MV-4-11 (cell line): ENCODE measurements at regions not wholly inside any gene's neighbourhood (a gene's known extent, or its start where the extent isn't known, plus 50 kb on each side); places are given as distances from the start of the nearest gene placed in this dataset.

ENCODE experiments used
- DNase-seq: peaks from one replicate; lab custom pipeline; 2025; lab: John Stamatoyannopoulos, UW

DNA sequence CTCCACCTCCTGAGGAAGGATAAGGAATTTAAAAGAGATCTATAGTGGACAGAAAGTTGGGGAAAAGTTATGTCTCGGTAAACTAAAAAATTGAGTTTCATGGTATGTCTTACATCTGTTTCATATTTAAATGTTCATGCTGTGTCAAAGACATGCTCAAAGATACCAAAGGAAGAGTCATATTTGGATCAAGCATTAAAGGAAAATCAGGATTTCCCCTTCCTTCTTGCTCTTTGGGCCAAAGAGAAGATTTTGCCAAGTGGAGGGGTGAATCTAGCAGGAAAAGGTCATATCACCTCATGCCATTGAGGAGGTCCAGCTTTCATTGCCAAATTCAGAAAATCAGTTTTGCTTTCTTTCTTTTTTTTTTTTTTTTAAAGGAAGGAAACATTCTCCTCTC is 192.4 kb downstream of the OGFRL1 start:
- DNase-seq, result no peak

DNA sequence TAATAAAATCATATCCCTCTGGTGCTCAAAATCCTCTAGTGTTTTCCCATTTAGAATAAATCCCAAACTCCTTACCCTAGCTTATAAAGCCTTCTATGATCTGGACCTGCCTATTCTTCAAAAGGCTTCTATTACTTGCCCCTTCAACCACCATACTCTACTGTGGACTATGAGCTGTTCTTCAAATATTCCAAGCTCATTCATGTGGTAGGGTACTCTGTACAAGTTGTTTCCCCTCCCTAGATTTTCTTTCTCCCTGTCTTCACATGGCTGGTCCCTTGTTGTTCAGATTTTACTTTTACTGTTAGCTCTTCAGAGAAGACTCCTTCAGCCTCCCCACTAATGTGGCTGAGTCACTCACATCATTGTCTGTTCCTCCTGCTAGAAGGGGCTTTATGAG is 193.2 kb downstream of the OGFRL1 start:
- no peak for DNase-seq

DNA sequence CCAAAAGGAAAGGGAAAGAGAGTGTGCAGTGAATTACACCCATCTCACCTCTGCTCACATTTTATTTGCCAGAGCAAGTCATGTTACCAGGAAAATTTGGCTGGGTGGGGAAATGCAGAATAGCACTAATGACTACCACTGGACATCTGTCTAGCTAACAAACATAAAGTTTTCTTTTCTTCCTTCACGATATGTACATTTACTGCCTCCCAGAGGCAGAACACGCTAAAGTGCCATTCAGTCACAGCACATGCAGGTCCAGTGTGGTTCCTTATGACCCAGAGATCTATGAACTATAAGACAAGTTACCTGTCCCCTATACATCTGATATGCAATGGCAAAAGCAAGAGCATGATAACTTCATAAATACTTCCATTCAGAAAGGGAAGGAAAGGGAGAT is 194.1 kb downstream of the OGFRL1 start:
- no peak for DNase-seq

DNA sequence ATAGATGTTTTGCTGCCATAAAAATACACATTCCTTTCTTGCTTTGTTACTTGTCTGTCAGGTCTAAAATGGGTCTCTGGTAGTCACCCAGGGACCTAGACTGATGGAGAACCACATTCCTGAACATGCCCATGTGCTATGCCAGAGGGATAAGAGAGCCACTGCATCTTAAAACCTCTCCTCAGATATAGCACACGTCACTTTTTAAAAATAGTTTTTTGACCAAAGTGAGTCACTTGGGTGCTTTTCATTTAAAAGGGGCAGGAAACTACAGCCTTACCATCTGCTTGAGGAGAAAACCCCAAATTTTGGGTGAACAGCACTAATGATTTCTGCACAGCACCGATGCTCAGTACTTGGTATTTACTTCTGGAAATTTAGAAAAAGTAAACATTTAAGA is 197.8 kb downstream of the OGFRL1 start:
- DNase-seq, result no peak

DNA sequence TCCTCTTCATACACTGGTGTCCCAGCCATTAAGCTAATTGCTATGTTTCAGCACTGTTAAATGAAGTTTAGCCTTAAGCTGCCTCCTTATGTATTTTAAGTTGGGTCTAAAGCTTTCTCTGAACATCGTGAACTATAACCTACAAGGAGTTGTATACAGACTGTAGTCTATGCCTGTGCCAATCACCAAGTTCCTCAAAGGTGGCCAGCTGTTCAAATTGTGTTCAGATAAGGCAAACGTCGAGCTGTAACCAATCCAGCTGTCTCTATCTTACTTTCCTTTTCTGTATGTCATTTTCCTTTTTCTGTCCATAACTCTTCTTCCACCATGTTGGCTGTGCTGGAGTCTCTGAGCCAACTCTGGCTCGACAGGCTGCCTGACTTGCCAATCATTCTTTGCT is 199.6 kb downstream of the OGFRL1 start:
- no peak for DNase-seq

DNA sequence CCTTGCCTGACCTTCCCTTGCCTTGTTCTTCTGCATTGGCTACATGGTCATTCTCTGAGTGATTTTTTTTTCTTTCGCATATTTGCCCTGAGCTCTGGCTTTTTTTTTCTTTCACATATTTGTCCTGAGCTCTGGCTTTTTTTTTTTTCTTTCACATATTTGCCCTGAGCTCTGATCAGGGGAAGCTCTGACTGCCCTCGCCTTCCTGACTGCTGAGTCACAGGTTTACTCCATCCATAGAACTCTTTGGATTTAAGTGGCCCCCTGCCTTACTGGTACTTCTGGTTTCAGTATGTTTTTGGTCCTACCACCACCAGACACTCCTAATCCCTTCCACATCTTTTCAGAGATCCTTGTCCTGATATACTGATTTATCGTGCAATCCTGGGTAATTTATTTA is 201.1 kb downstream of the OGFRL1 start:
- no peak for DNase-seq

DNA sequence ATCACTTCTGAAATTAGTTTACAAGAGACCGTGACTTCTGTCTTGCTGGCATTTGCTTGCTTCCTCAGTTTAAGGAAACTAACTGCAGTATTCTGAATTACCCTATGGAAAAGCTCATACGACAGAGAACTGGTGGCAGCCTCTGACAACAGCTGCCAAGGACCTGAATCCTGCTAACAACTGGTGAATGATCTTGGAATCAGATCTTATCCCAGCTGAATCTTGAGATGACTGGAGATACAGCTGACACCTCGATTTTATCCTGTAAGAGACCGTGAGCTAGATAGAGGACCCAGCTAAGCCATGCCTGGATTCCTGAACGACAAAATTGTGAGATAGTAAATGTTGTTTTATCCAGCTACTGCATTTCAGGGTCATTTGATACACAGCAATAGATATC is 202.3 kb downstream of the OGFRL1 start:
- no peak for DNase-seq

DNA sequence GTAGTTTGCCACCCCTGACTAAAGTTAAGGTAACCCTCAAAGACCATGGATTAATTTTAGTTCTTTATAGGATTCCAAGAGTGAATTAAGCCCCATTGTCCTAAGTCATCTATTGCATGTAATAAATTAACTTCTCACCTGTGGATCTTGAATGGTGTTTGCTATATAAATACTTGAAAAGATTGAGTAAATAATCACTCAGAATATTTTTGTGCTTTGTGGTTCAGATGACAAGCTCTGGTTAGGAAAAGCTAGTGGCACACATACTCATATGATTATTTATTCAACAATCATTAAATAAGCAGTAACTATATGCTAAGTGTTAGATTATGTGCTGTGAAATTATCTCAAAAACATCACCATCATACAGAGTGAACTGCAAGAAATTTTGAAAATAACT is 203.2 kb downstream of the OGFRL1 start:
- DNase-seq, result no peak

DNA sequence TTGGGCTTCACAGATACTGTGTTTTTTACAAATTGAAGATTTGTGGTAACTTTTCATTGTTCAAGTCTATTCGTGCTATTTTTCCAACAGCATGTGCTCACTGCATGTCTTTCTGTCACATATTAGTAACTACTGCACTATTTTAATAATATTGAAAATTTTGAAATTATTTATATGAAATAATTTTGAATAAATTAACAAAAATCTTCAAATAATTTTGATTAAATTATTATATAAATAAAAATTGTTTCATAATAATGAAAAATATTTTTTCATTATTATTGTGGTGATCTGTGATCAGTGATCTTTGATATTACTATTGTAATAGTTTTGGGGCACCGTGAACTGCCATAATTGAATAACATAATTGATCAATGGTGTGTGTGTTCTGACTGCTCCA is 204.1 kb downstream of the OGFRL1 start:
- DNase-seq, result no peak

DNA sequence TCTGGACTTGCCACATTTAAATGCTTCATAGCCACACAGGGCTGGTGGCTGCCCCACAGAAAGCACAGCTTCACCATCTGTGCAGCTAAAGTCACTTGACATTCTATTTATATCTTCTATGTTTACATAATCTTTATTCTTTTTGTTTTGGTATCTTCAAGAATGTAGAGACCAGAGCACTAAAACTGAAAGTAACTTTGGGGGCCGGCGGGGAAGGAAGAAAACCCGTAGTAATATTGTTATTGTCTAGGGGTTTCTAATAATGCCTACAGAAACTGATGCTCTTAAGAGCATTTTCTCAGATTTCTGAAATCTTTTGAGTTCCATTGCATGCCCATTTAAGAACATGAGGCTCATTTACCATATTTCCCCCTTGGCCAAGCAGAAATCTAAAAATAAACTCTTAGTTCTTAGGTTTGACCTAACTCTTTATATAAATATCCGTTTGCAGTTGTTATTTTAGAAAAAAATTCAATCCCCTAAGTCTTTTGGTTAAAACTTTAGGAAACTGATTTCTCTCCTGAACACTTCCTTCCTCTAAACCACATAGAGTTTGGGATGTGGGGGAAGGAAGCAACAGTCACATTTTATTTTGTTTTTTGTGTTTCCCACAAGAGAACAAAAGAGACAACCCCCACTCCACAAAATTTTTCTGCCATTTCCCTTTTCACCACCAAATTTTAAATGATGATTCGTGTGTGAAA is 207.6 kb downstream of the OGFRL1 start:
- DNase-seq, result peak; percentile 15

DNA sequence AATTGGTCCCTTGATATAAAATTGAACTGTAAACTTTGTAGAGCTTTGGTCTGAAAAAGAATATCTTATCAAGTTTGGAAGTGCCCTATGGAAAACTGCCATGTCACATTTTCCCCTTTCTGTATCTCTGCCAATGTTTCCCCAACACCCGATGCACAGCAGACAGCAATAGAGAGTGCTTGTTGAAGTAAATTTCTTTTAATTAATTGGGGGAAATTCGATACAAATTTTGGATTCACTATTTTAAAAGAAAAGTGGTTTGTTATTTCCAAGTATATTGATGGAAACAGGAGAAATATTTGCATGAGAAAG is 208.1 kb downstream of the OGFRL1 start:
- DNase-seq, result no peak

DNA sequence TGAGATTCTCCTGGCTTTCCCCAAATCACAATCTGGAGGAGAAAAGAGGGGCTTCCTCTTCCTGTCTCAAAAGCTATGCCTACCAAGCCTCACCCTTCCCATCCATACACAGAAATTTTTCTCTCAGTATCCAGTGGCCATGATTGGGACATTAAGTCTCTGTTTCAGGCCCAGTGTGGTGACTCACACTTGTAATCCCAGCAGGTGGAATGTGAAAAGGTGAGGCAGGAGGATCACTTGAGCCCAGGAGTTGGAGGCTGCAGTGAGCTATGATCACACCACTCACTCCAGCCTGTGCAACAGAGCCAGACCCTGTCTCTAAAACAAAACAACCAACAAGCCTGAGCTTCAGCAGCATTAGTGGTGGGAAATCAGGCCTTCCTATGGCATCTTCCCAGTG is 210.0 kb downstream of the OGFRL1 start:
- no peak for DNase-seq

DNA sequence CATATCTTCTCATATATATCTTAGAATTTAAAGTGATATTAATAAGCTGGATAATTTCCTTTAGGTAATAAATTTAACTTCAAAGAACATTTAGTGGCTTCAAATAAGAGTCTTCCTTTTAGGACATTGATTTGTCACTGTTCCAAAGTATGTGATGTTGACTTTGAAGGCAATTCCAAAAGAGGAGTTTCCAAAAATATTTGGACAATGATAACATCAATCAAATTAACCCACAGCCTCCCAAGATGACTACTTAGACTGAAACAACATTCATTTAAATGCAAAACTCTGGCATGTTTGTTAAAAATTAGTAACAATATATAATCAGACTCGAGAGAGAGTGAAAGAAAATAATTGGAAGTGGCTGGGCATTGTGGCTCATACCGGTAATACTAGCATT is 211.1 kb downstream of the OGFRL1 start:
- no peak for DNase-seq

DNA sequence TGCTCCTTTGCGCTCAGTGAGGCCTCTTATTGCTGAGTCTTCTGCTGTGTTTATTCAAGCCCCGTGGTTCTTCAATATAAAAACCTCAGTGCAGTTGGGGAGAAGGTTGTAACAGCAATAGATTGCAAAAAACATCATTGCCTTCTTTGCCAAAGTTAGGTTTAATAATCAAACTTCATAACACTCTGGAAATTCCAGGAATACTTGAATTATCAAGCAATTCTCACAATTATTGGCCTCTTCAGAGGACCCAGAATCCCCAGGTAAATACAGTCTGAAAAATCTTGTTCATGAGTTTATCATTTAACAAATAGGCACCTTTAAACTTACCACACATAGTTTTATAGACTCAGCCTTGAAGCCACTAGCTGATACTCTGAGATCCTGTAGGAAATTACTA is 213.6 kb downstream of the OGFRL1 start:
- DNase-seq, result no peak

DNA sequence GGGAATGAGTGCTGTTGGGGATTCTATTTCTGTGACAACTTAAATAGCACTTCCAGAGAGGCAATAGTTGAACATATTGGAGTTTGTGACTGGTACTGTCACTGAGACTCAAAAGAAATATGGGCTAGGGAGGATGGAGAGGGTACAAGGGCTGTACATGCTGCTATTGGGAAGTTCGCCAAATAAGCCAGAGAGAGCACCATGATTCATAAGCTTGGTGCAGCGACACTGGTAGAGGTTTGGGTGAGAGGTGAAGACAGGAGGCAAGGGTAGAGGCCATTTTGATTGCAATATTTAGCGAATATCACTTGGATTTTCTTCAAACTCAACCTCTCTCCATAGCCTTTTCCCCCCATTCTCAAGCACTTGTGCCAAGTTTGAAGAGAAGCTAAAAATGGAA is 214.3 kb downstream of the OGFRL1 start:
- DNase-seq, result no peak

DNA sequence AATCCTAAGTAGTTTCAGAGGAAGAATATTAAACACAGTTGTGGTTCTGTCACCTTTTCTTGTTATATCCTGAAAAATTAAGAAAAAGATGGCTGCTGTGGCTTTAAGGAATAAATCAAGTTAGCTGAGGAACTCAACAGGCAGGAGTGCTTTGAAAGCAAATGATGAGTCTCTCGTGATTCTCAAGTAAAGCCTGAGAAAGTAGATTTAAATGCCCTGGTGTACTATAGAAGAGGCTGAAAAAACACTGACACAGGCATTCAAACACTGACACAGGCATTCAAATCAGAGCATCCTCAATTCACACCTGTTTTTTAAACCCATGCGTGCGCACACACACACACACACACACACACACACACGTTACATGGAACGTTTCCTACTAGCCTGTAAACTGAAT is 218.6 kb downstream of the OGFRL1 start:
- no peak for DNase-seq

DNA sequence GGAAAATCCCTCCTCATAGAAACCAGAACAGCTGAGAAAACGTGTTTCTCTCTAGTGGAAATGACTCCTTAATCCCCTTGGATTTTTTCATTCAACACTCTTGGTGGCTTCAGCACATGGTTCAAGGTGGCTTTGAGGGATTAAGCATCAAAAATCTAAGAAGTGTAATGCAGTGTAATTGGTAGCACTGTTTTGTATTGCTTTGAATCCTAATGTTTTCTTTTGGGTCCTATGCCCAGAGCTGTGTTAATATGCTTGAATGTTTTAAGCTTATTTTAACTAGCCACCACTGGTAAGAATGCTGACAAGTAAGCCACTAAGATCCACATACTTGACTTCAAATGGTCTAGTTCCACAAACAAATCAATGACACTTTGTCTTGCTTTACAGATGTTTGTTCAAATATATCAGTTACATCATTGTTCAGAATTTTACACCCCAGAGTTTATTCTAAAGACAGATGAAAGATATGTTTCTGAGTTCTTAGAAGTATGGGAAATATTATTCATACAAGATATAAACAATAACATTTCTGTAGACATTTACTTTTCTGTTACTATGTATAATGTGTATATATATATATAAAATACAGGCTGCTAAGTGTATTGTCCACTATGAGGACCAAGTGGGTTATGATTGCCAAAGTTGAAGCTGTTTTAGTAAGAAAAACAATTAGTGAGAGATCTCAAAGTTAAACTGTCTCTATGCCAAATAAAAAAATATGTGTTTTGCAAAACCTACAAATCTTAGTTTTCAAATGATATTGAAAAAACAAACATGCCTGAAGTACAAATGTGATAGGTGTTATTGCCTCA is 220.8 kb downstream of the OGFRL1 start:
- no peak for DNase-seq

DNA sequence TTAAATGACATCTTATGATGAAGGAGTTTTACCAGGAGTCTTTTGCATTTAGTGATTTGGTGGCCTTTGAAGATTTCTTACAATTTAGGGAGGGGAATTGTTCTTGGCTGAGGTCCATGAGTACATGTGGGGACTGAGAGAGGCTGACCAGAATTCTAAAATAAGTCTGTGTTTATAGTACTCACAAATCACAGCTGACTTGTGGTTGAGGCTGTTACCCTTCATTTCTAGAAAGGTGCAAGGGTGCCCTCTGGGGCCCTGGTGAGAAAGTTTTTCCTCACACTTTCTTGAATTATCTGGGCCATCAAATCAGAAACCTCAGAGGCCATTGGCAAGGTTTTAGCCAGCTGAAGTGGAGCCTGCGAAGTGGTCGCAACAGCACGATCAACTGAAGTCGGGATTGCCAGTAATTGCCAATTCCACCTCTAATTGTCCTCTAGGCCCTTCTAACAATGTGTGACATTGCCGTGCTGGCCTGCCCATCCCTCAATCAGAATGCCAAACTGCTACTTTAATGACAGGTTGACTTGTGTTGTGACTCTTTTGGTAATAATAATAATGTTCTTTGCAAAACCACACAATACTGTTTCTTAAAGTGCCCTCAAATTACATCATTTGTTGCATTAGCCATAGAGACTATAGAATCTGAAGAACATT is 221.6 kb downstream of the OGFRL1 start:
- DNase-seq, result no peak

DNA sequence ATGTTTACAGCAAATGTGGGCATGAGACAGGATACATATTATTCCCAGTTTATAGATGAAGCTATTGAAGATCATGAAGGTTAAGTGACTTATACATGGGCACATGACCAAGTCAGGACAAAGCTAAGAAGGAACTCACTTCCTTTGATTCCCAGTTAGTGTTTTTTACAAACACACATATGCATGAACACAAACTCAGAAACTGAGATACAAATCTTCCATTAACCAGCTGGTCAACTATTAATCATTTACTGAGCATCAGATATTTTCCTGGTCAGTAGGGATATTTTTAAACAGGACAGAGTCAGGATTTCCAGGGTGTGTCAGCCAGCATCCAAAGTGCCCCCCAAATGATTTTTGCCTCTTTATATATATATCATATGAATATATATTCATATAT is 222.2 kb downstream of the OGFRL1 start:
- no peak for DNase-seq

DNA sequence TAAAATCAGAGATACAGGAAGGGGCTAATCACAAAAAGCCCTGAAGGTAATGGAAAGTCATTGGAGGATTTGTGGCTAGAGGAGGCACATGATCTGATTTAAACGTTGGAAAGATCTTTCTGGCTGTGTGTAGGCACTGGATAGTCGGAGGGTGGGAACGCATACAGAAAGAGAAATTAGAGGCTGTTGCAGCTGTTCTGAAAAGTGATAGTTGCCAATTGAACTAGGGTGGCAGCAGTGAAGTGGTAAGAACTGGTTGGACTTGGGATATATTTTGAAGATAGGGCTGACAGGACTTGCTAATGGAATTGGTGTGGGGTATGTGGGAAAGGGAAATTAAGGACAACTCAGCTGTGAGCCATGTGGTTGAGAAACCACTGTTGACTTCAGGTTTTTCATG is 223.6 kb downstream of the OGFRL1 start:
- no peak for DNase-seq

DNA sequence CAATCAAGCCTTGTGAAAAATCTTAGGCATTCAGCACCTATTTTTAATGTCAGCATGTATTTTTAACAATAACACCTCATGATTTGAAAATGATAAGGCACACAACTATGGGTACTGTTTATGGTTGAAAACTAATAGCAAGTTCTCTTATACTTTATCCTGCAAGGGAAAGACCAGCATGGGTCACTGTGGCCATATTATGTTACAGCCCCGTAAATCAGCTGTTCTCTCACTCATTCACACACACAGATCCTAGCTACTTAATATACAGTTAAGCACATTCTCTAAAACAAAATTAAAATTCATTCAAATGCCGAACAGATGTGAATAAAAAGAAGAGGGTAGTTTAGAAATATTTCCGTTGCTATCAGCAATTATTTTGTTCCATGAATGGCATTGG is 224.4 kb downstream of the OGFRL1 start:
- DNase-seq, result no peak

DNA sequence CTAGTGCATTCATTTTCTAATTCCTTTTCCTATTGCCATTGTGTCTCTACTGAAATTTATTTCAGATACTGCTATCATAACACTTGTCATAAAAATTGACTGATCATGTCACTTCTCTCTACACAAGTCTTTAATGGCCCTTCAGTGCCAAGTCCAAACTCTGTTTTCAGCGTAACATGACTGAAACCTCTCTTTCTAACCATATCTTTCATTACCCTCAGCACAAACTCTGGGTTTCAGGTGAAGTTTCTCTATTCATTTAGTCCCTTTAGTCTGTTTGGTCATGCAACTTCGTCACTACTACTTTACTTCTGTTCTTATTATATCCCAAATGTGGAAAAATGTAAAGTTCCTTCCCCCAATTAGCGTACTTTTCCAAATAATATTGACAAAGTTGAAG is 234.9 kb downstream of the OGFRL1 start:
- no peak for DNase-seq

DNA sequence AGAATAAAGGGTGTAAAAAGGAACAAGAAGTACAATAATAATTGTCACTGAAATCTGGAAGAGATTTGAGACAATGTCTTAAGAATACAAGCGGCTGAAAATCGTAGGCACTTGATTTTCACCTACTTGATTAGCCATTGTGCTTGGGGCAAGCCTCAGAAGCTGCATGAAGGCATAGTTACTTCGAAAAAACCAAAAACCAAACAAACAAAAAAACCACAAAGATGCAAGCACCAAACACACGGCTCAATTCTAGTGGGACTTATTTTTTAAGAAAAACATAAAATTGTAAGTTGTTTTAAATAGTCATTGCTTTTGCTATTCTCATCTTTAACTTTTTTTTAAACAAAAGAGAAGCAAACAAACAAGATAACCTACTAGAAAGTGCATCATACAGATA is 235.6 kb downstream of the OGFRL1 start:
- no peak for DNase-seq

DNA sequence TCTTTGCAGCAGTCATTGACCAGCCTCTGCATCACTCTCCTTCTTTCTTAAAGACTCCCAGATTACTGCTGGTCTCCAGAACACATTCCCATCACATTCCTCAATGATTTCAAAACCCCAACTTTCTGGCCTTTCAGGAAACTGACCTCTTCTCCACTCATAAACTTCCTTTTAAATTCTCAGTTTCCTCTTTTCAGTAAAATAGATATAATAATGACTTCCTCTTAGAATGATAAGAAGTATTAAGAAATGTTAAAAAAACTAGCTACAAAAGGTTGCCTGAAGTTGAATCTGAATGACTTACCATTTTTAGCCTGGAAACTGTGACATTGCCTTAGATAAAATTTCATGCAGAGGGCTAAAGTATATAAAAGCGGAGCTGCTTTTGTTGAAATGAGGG is 239.3 kb downstream of the OGFRL1 start:
- no peak for DNase-seq
